CD14-positive monocyte (primary cell): ENCODE measurements at regions not wholly inside any gene's neighbourhood (a gene's known extent, or its start where the extent isn't known, plus 50 kb on each side); places are given as distances from the start of the nearest gene placed in this dataset.

Source experiments
- DNase-seq, 3 donors: peaks; one replicate each; pipeline ENCODE4 v3.0.0-alpha.2; 2011 to 2022
- H2AFZ ChIP-seq: 2 replicates; pipeline ENCODE4 v1.6.0; 2012; ENCODE audit warnings: mild to moderate bottlenecking, low read depth, low read length, inconsistent platforms; ENCODE audit not compliant: insufficient read depth, poor library complexity, severe bottlenecking
- H3K27ac ChIP-seq, 2 donors: 1 replicate in 1 of 2; 2 replicates in 1 of 2; pipeline ENCODE4 v1.5.1; 2012 to 2013; ENCODE audit warnings: low read length in 2 of 2, control low read depth in 1 of 2, inconsistent platforms in 1 of 2, low read depth in 1 of 2, mild to moderate bottlenecking in 1 of 2
- H3K27me3 ChIP-seq, 2 donors: one replicate each; pipeline versions ENCODE4 v1.6.0 to v1.6.1; 2011 to 2013; ENCODE audit warnings: low read length in 2 of 2; ENCODE audit not compliant: control insufficient read depth in 2 of 2, insufficient read depth in 2 of 2
- H3K36me3 ChIP-seq, 2 donors: replicated peaks in 1 of 2; 1 replicate in 1 of 2; 2 replicates in 1 of 2; pipeline versions ENCODE4 v1.5.1 to v1.6.1; 2012 to 2013; ENCODE audit warnings: low read length in 2 of 2, control low read depth in 1 of 2, inconsistent platforms in 1 of 2, mild to moderate bottlenecking in 1 of 2; ENCODE audit not compliant: insufficient read depth in 2 of 2, control insufficient read depth in 1 of 2
- H3K4me1 ChIP-seq, 2 donors: 1 replicate in 1 of 2; 2 replicates in 1 of 2; pipeline versions ENCODE4 v1.5.1 to v1.6.1; 2012 to 2013; ENCODE audit warnings: low read length in 2 of 2, control low read depth in 1 of 2, inconsistent platforms in 1 of 2, mild to moderate bottlenecking in 1 of 2, moderate library complexity in 1 of 2; ENCODE audit not compliant: insufficient read depth in 2 of 2, control insufficient read depth in 1 of 2
- H3K4me2 ChIP-seq: replicated peaks from 2 replicates; pipeline ENCODE3; 2012; ENCODE audit warnings: low read length, moderate library complexity, mild to moderate bottlenecking; ENCODE audit not compliant: poor library complexity, severe bottlenecking; ENCODE audit errors: extremely low read depth
- H3K4me3 ChIP-seq, 3 experiments: fragments of 200-600 bp in 1 of 3; sonication (generic) in 1 of 3; replicated peaks in 1 of 3; 1 replicate in 2 of 3; 2 replicates in 1 of 3; pipeline ENCODE4 v1.5.1; 2011 to 2013; ENCODE audit warnings: low read length in 3 of 3, mild to moderate bottlenecking in 3 of 3, control low read depth in 2 of 3, low read depth in 2 of 3, inconsistent platforms in 1 of 3, moderate library complexity in 1 of 3
- H3K79me2 ChIP-seq: 2 replicates; pipeline ENCODE4 v1.6.0; 2012; ENCODE audit warnings: mild to moderate bottlenecking, control low read depth, inconsistent platforms, low read length, moderate library complexity; ENCODE audit not compliant: insufficient read depth
- H3K9ac ChIP-seq: 2 replicates; pipeline ENCODE4 v1.6.0; 2017; ENCODE audit warnings: low read length, mild to moderate bottlenecking; ENCODE audit not compliant: insufficient read depth, poor library complexity, severe bottlenecking
- H3K9me3 ChIP-seq, 2 donors: replicated peaks in 1 of 2; 1 replicate in 1 of 2; 2 replicates in 1 of 2; pipeline versions ENCODE4 v1.5.1 to v1.6.1; 2012 to 2013; ENCODE audit warnings: low read length in 2 of 2, control low read depth in 1 of 2; ENCODE audit not compliant: control insufficient read depth in 1 of 2, insufficient read depth in 1 of 2
- H4K20me1 ChIP-seq: 2 replicates; pipeline ENCODE4 v1.6.0; 2012; ENCODE audit warnings: mild to moderate bottlenecking, low read length, control low read depth, moderate library complexity; ENCODE audit not compliant: insufficient read depth
- H3K27ac Mint-ChIP-seq, 7 donors: one replicate each; pipeline ENCODE4 v1.8.0; 2020; ENCODE audit warnings: mild to moderate bottlenecking in 7 of 7, mixed read lengths in 7 of 7, moderate library complexity in 6 of 7, inconsistent platforms in 2 of 7
- H3K27me3 Mint-ChIP-seq, 3 donors: one replicate each; pipeline ENCODE4 v1.8.0; 2021 to 2022; ENCODE audit warnings: low read depth in 3 of 3, mild to moderate bottlenecking in 3 of 3, mixed read lengths in 3 of 3, moderate library complexity in 3 of 3, inconsistent platforms in 1 of 3
- H3K36me3 Mint-ChIP-seq, 2 donors: one replicate each; pipeline ENCODE4 v1.8.0; 2020; ENCODE audit warnings: mixed read lengths in 2 of 2, inconsistent platforms in 1 of 2, mild to moderate bottlenecking in 1 of 2
- H3K4me1 Mint-ChIP-seq: one replicate; pipeline ENCODE4 v1.8.0; 2020; ENCODE audit warnings: mild to moderate bottlenecking, mixed read lengths
- H3K4me3 Mint-ChIP-seq, 2 donors: one replicate each; pipeline ENCODE4 v1.8.0; 2020; ENCODE audit warnings: mild to moderate bottlenecking in 2 of 2, mixed read lengths in 2 of 2, moderate library complexity in 1 of 2
- H3K9me3 Mint-ChIP-seq, 7 donors: one replicate each; pipeline ENCODE4 v1.8.0; 2020 to 2022; ENCODE audit warnings: mixed read lengths in 7 of 7, mild to moderate bottlenecking in 6 of 7, moderate library complexity in 6 of 7, inconsistent platforms in 2 of 7
- WGBS: methylation state at CpG from one replicate; pipeline ENCODE4 v1.1.5; 2013; ENCODE audit warnings: missing lambda C conversion rate; ENCODE audit not compliant: insufficient coverage; 5-methylcytosine and 5-hydroxymethylcytosine counted together
- intact Hi-C, 2 donors: fragments of 100-400 bp; cut with micrococcal nuclease; formaldehyde crosslinking; loops; one replicate each; pipeline versions ENCODE4 v1.15.0 to v1.15.1; 2023
- TF ChIP-seq, protein P1 (sequence below): fragments of 200-600 bp; IDR thresholded peaks from one replicate; pipeline ENCODE4 v1.8.0; 2022; ENCODE audit warnings: antibody characterized with exemption, mild to moderate bottlenecking

DNA sequence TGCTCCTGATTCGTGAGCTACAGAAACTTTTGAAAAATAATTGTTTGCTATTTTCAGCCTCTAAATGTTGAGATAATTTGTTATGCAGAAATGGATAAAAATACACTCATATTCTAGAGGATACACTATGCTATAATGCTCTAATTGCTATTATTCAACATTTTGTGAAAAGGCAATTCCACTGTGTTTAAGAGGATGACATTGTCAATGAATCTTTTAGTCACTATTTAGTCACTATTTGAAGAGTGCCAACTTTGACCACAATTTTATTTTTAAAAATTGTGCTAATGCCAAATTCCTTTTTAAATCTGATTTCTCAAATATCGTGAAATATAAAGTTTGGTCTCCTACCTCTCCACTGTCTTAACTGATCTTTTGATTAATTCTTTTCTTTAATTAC is 604.9 kb upstream of the KCNMB2 start:
- no peak for DNase-seq
- Histone ChIP-seq H3K9me3 (no peaks in the 10 kb centered on the region), H3K4me2 (no peak overlapping the region), H3K27ac (no peak overlapping the region), H4K20me1 (no peaks in the 10 kb centered on the region), H3K4me3 (no peak overlapping the region), H3K79me2 (no peaks in the 10 kb centered on the region), H3K4me1 (peaks cover 13 to 30% of the 10 kb centered on the region in 2 donors), H2AFZ (no peak overlapping the region), H3K27me3 (no peaks in the 10 kb centered on the region), H3K36me3 (no peaks in the 10 kb centered on the region), H3K9ac (no peak overlapping the region)
- no CpG with 5 or more reads among the region's 2 CpGs for WGBS
- intact Hi-C loops = no loop called here
- TF ChIP-seq, protein P1, sequence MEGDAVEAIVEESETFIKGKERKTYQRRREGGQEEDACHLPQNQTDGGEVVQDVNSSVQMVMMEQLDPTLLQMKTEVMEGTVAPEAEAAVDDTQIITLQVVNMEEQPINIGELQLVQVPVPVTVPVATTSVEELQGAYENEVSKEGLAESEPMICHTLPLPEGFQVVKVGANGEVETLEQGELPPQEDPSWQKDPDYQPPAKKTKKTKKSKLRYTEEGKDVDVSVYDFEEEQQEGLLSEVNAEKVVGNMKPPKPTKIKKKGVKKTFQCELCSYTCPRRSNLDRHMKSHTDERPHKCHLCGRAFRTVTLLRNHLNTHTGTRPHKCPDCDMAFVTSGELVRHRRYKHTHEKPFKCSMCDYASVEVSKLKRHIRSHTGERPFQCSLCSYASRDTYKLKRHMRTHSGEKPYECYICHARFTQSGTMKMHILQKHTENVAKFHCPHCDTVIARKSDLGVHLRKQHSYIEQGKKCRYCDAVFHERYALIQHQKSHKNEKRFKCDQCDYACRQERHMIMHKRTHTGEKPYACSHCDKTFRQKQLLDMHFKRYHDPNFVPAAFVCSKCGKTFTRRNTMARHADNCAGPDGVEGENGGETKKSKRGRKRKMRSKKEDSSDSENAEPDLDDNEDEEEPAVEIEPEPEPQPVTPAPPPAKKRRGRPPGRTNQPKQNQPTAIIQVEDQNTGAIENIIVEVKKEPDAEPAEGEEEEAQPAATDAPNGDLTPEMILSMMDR = no peak
- H3K36me3 Mint-ChIP-seq = peaks cover 7 to 8% of the 10 kb centered on the region in 2 donors
- H3K9me3 Mint-ChIP-seq = peaks cover 0 to 7% (median 2%) of the 10 kb centered on the region in 7 donors
- peaks cover 0 to 2% (median 0%) of the 10 kb centered on the region in 3 donors for H3K27me3 Mint-ChIP-seq
- peaks cover 25% of the 10 kb centered on the region for H3K4me1 Mint-ChIP-seq
- H3K4me3 Mint-ChIP-seq = no peak overlapping the region
- no peak overlapping the region for H3K27ac Mint-ChIP-seq

DNA sequence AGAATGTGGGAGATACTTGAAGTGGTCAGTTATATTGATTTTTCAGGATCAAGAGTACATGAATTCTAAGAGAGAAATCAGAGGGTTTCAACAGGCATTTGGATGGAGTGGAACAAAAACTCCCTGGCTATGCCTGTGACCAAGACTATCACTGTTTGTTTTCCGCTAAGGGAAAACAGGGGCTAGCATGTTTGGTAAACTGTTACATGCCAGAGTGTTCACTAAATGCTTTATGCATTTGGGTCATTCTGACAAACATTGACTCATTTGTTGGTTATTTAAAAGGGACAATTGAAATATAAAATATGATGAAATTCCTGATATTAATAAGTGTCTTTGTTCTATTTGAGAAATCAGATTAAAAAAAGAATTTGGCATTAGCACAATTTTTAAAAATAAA is 603.9 kb upstream of the KCNMB2 start:
- Histone ChIP-seq H3K4me1 (peaks cover 13 to 30% of the 10 kb centered on the region in 2 donors), H3K4me2 (no peak overlapping the region), H3K9me3 (no peaks in the 10 kb centered on the region), H2AFZ (no peak overlapping the region), H3K4me3 (no peak overlapping the region), H3K27me3 (no peaks in the 10 kb centered on the region), H4K20me1 (no peaks in the 10 kb centered on the region), H3K36me3 (no peaks in the 10 kb centered on the region), H3K79me2 (no peaks in the 10 kb centered on the region), H3K9ac (no peak overlapping the region), H3K27ac (no peak overlapping the region)
- TF ChIP-seq, protein P1 = no peak
- Mint-ChIP-seq H3K4me3 (no peak overlapping the region), H3K36me3 (peaks cover 7 to 8% of the 10 kb centered on the region in 2 donors), H3K27ac (no peak overlapping the region), H3K9me3 (peaks cover 0 to 6% (median 0%) of the 10 kb centered on the region in 7 donors), H3K4me1 (peaks cover 25% of the 10 kb centered on the region), H3K27me3 (peaks cover 0 to 2% (median 0%) of the 10 kb centered on the region in 3 donors)
- no peak for DNase-seq
- intact Hi-C loops = no loop called here
- WGBS = 100% methylated on average over 1 of the region's 1 CpG
